ENCODE measurements at regions not wholly inside any gene's neighbourhood (a gene's known extent, or its start where the extent isn't known, plus 50 kb on each side); places are given as distances from the start of the nearest gene placed in this dataset.

GRCh38 chr2:234199996-234200395 is 149.5 kb downstream of the SPP2 start:
- H3K9ac ChIP-seq (ENCODE audit: extremely low read depth, insufficient read length, low read length), result no peak overlapping the region
- no peak overlapping the region for H3K4me3 Mint-ChIP-seq

More at GRCh38 chr2:234199996-234200395, 149.5 kb downstream of the SPP2 start:
- DNase-seq, result no peak
- Histone ChIP-seq H4K5ac (ENCODE audit: insufficient read length, low read depth, low read length) (no peak overlapping the region), H2BK15ac (ENCODE audit: low read depth, low read length) (no peak overlapping the region), H3K4me2 (ENCODE audit: insufficient read depth, insufficient read length, low read length) (no peak overlapping the region), H3K27me3 (ENCODE audit: insufficient read depth, low read length) (no peaks in the 10 kb centered on the region), H3K56ac (ENCODE audit: insufficient read length, low read depth, low read length) (no peak overlapping the region), H2BK120ac (ENCODE audit: low read depth, low read length, poor library complexity, severe bottlenecking) (no peak overlapping the region), H3K9me3 (ENCODE audit: control insufficient read depth, low read depth, low read length) (no peaks in the 10 kb centered on the region), H3T11ph (ENCODE audit: low read length) (no peak overlapping the region), H3K79me1 (ENCODE audit: insufficient read depth, low read depth, low read length, poor library complexity, severe bottlenecking) (no peaks in the 10 kb centered on the region), H4K91ac (ENCODE audit: insufficient read length, low read depth, low read length) (no peak overlapping the region), H2AFZ (ENCODE audit: low read length) (no peak overlapping the region), H2BK5ac (ENCODE audit: insufficient read length, low read length) (no peak overlapping the region), H3K4ac (ENCODE audit: low read depth, low read length) (no peak overlapping the region), H4K8ac (replicated peaks; ENCODE audit: insufficient read length, low read depth, low read length) (no peak overlapping the region), H3K79me2 (ENCODE audit: insufficient read depth, low read length) (no peaks in the 10 kb centered on the region), H3K4me1 (ENCODE audit: insufficient read depth, low read length) (no peaks in the 10 kb centered on the region), H3K23ac (ENCODE audit: insufficient read length, low read depth, low read length) (no peak overlapping the region), H2BK12ac (ENCODE audit: insufficient read length, low read depth, low read length) (no peak overlapping the region), H4K20me1 (ENCODE audit: control insufficient read depth, insufficient read depth, insufficient read length) (no peaks in the 10 kb centered on the region), H2AK5ac (ENCODE audit: insufficient read length, low read length) (no peak overlapping the region), H3K14ac (ENCODE audit: insufficient read depth, low read length) (no peak overlapping the region), H2BK20ac (ENCODE audit: low read depth, low read length, poor library complexity, severe bottlenecking) (no peak overlapping the region), H3K18ac (ENCODE audit: insufficient read length, low read depth, low read length) (no peak overlapping the region), H3K27ac (ENCODE audit: insufficient read length, low read depth, low read length) (no peak overlapping the region), H3K23me2 (ENCODE audit: insufficient read length, low read depth, low read length, poor library complexity, severe bottlenecking) (no peaks in the 10 kb centered on the region)
- Mint-ChIP-seq H3K4me1 (no peaks in the 10 kb centered on the region), H3K9me3 (peaks cover 10 to 21% of the 10 kb centered on the region in 2 experiments), H3K27ac (no peak overlapping the region), H3K36me3 (ENCODE audit: insufficient read depth in 1 of 3, low read depth in 3 of 3) (peaks cover 0 to 5% (median 0%) of the 10 kb centered on the region in 3 experiments; a peak in 1 of 7 replicates), H3K27me3 (ENCODE audit: low read depth) (peaks cover 17% of the 10 kb centered on the region)
- WGBS (ENCODE audit: extremely low coverage, insufficient read length, low lambda C conversion rate), result no CpG with 5 or more reads among the region's 3 CpGs
- no peak for TF ChIP-seq CTCF (conservative IDR thresholded peaks at IDR 0.05)

All from H9 (cell line).